ENCODE measurements at regions not wholly inside any gene's neighbourhood (a gene's known extent, or its start where the extent isn't known, plus 50 kb on each side); places are given as distances from the start of the nearest gene placed in this dataset.
A peak's percentile ranks its signal among the peaks of the same experiment; 100 is the strongest.

- Histone ChIP-seq H3K4me1 (ENCODE audit: control insufficient read depth in 4 of 4, insufficient read depth in 4 of 4, low read length in 3 of 4) (no peaks in the 10 kb centered on the region), H3K9me3 (ENCODE audit: control insufficient read depth in 4 of 4, low read length in 3 of 4) (no peaks in the 10 kb centered on the region), H3K36me3 (ENCODE audit: control insufficient read depth in 4 of 4, insufficient read depth in 3 of 4, low read depth in 1 of 4, low read length in 3 of 4) (no peaks in the 10 kb centered on the region), H3K27ac (ENCODE audit: low read depth in 1 of 2, low read length in 2 of 2) (peak overlapping the region in 1 of 2 donors; percentile 42), H3K27me3 (ENCODE audit: control insufficient read depth in 4 of 4, insufficient read depth in 4 of 4, low read length in 3 of 4) (peaks cover 0 to 3% (median 0%) of the 10 kb centered on the region in 4 donors), H3K9ac (ENCODE audit: low read depth in 1 of 2, low read length in 2 of 2) (no peak overlapping the region), H3K4me3 (ENCODE audit: low read depth in 1 of 3, low read length in 3 of 3) (no peak overlapping the region)
- DNase-seq (ENCODE audit: low spot score) = no peak
- WGBS = 87% methylated on average over 5 of the region's 5 CpGs
- TF ChIP-seq RAD21 (IDR thresholded peaks at IDR 0.05) = no peak
- TF ChIP-seq MAX (IDR thresholded peaks at IDR 0.05) = no peak
- TF ChIP-seq SP1 (IDR thresholded peaks at IDR 0.05) = no peak
- no peak for TF ChIP-seq TAF1 (conservative IDR thresholded peaks at IDR 0.05)
- TF ChIP-seq RXRA (IDR thresholded peaks at IDR 0.05) = no peak
- no peak for TF ChIP-seq YY1 (IDR thresholded peaks at IDR 0.05)
- no peak for TF ChIP-seq FOXA1 (IDR thresholded peaks at IDR 0.05)
- no peak for TF ChIP-seq ZBTB33 (IDR thresholded peaks at IDR 0.05)
- TF ChIP-seq NR2F2 (IDR thresholded peaks at IDR 0.05) = no peak
- TF ChIP-seq JUND (IDR thresholded peaks at IDR 0.05) = no peak
- no peak for TF ChIP-seq FOXA2 (IDR thresholded peaks at IDR 0.05)
- TF ChIP-seq EGR1 (IDR thresholded peaks at IDR 0.05; ENCODE audit: low read depth in 2 of 2) = no peak
- TF ChIP-seq ATF3 (IDR thresholded peaks at IDR 0.05) = no peak
- TF ChIP-seq GABPA (IDR thresholded peaks at IDR 0.05 in 1 of 2, conservative IDR thresholded peaks at IDR 0.05 in 1 of 2) = no peak
- TF ChIP-seq HNF4G (IDR thresholded peaks at IDR 0.05) = no peak
Observed at GRCh38 chr9:3768286-3768685, 242.5 kb upstream of the RFX3 start.

- H3K9ac ChIP-seq (ENCODE audit: low read depth in 1 of 2, low read length in 2 of 2) = no peak overlapping the region
- 59% methylated on average over 3 of the region's 3 CpGs for WGBS
- H3K27me3 ChIP-seq (ENCODE audit: control insufficient read depth in 4 of 4, insufficient read depth in 4 of 4, low read length in 3 of 4) = no peaks in the 10 kb centered on the region
- no peak for TF ChIP-seq REST (IDR thresholded peaks at IDR 0.05)
- TF ChIP-seq MAX (IDR thresholded peaks at IDR 0.05) = no peak
- no peak for TF ChIP-seq ATF3 (IDR thresholded peaks at IDR 0.05)
- no peak for TF ChIP-seq YY1 (IDR thresholded peaks at IDR 0.05)
- TF ChIP-seq EGR1 (IDR thresholded peaks at IDR 0.05; ENCODE audit: low read depth in 2 of 2) = no peak
- TF ChIP-seq FOXA1 (IDR thresholded peaks at IDR 0.05) = no peak
- no peak for TF ChIP-seq JUND (IDR thresholded peaks at IDR 0.05)
- TF ChIP-seq CTCF (IDR thresholded peaks at IDR 0.05; ENCODE audit: low read depth, low read length, missing input control) = no peak
- no peak for TF ChIP-seq NR2F2 (IDR thresholded peaks at IDR 0.05)
- TF ChIP-seq TAF1 (conservative IDR thresholded peaks at IDR 0.05) = no peak
- TF ChIP-seq HNF4A (conservative IDR thresholded peaks at IDR 0.05) = no peak
- TF ChIP-seq HNF4G (IDR thresholded peaks at IDR 0.05) = no peak
- no peak for TF ChIP-seq SP1 (IDR thresholded peaks at IDR 0.05)
- TF ChIP-seq ZBTB33 (IDR thresholded peaks at IDR 0.05) = no peak
- no peak for TF ChIP-seq GABPA (IDR thresholded peaks at IDR 0.05 in 1 of 2, conservative IDR thresholded peaks at IDR 0.05 in 1 of 2)
- TF ChIP-seq RAD21 (IDR thresholded peaks at IDR 0.05) = no peak
- TF ChIP-seq RXRA (IDR thresholded peaks at IDR 0.05) = no peak
- no peak overlapping the region for H3K4me3 ChIP-seq (ENCODE audit: low read depth in 1 of 3, low read length in 3 of 3)
- H3K27ac ChIP-seq (ENCODE audit: low read depth in 1 of 2, low read length in 2 of 2) = no peak overlapping the region
- H3K36me3 ChIP-seq (ENCODE audit: control insufficient read depth in 4 of 4, insufficient read depth in 3 of 4, low read depth in 1 of 4, low read length in 3 of 4) = no peaks in the 10 kb centered on the region
- H3K4me1 ChIP-seq (ENCODE audit: control insufficient read depth in 4 of 4, insufficient read depth in 4 of 4, low read length in 3 of 4) = peaks cover 0 to 5% (median 2%) of the 10 kb centered on the region in 4 donors
- H3K9me3 ChIP-seq (ENCODE audit: control insufficient read depth in 4 of 4, low read length in 3 of 4) = no peaks in the 10 kb centered on the region
- DNase-seq (ENCODE audit: low spot score) = no peak
Observed at GRCh38 chr9:3762076-3762475, 236.3 kb upstream of the RFX3 start.

All from liver (tissue), 8 donors.